NB4 (cell line): ENCODE measurements at regions not wholly inside any gene's neighbourhood (a gene's known extent, or its start where the extent isn't known, plus 50 kb on each side); places are given as distances from the start of the nearest gene placed in this dataset.

Experiments used
- DNase-seq: peaks from one replicate; pipeline ENCODE4 v3.0.0; 2010; ENCODE audit warnings: low read depth
- H3K4me3 ChIP-seq: one replicate; pipeline ENCODE4 v1.5.1; 2011; ENCODE audit warnings: mild to moderate bottlenecking, low read depth, low read length, moderate library complexity
- CTCF ChIP-seq: IDR thresholded peaks from one replicate; pipeline ENCODE4 v1.5.1; 2012; ENCODE audit warnings: low read depth, low read length
- MAX ChIP-seq: IDR thresholded peaks from 2 replicates; pipeline ENCODE4 v1.6.1; 2011; ENCODE audit warnings: low read depth, low read length
- MYC ChIP-seq: IDR thresholded peaks from 2 replicates; pipeline ENCODE4 v1.6.1; 2011; ENCODE audit warnings: low read depth, low read length
- POLR2A ChIP-seq: IDR thresholded peaks from 2 replicates; pipeline ENCODE4 v1.6.1; 2011; ENCODE audit warnings: mild to moderate bottlenecking; ENCODE audit not compliant: insufficient read length; ENCODE audit errors: extremely low read depth

GRCh38 chr11:116217441-116217840, 555.3 kb downstream of the BUD13 start:
- TF ChIP-seq MYC = no peak
- TF ChIP-seq MAX = no peak
- no peak for TF ChIP-seq CTCF
- no peak for TF ChIP-seq POLR2A
- DNase-seq = no peak
- H3K4me3 ChIP-seq = no peak overlapping the region

- TF ChIP-seq CTCF (peak; percentile 95), MYC (no peak), POLR2A (no peak), MAX (no peak)
- no peak overlapping the region for H3K4me3 ChIP-seq
- DNase-seq = peak; percentile 52
Measured at GRCh38 chr11:116217006-116217405, 555.8 kb downstream of the BUD13 start.

GRCh38 chr11:116215471-116216113, 557.2 kb downstream of the BUD13 start:
- TF ChIP-seq MYC (no peak), POLR2A (no peak), MAX (no peak), CTCF (peak; percentile 55)
- H3K4me3 ChIP-seq = no peak overlapping the region
- DNase-seq = no peak

- DNase-seq = no peak
- TF ChIP-seq POLR2A (no peak), MYC (no peak), CTCF (no peak), MAX (no peak)
- no peak overlapping the region for H3K4me3 ChIP-seq
Measured at GRCh38 chr11:116211147-116211546, 561.6 kb downstream of the BUD13 start.

- H3K4me3 ChIP-seq = no peak overlapping the region
- no peak for TF ChIP-seq CTCF
- TF ChIP-seq MYC = no peak
- TF ChIP-seq POLR2A = no peak
- no peak for TF ChIP-seq MAX
- DNase-seq = no peak
Measured at GRCh38 chr11:116210663-116211062, 562.1 kb downstream of the BUD13 start.

GRCh38 chr11:116209255-116209654, 563.5 kb downstream of the BUD13 start:
- TF ChIP-seq MYC (no peak), POLR2A (no peak), MAX (no peak), CTCF (no peak)
- H3K4me3 ChIP-seq = no peak overlapping the region
- no peak for DNase-seq
